HG03378 (cell line): ENCODE measurements at regions not wholly inside any gene's neighbourhood (a gene's known extent, or its start where the extent isn't known, plus 50 kb on each side); places are given as distances from the start of the nearest gene placed in this dataset.
"Not testable (repeated sequence)": the region's sequence is repeated elsewhere in the genome, so short reads cannot be mapped to it uniquely, and the experiment has no call there.

Source experiments
- ATAC-seq: cut with Tn5 transposase; IDR thresholded peaks from one replicate; pipeline ENCODE4 v1.9.1; 2021; ENCODE audit warnings: mild to moderate bottlenecking, moderate library complexity; ENCODE audit not compliant: unreplicated experiment

GRCh38 chr20:6662309-6662708 is 105.2 kb upstream of the BMP2 start:
- no peak for ATAC-seq

GRCh38 chr20:6660441-6660840 is 107.0 kb upstream of the BMP2 start:
- no peak for ATAC-seq

GRCh38 chr20:6658909-6659308 is 108.6 kb upstream of the BMP2 start:
- ATAC-seq = not testable (repeated sequence)

GRCh38 chr20:6657904-6658303 is 109.6 kb upstream of the BMP2 start:
- ATAC-seq = no peak

GRCh38 chr20:6657111-6657510 is 110.4 kb upstream of the BMP2 start:
- ATAC-seq = no peak

GRCh38 chr20:6654513-6655252 is 112.8 kb upstream of the BMP2 start:
- no peak for ATAC-seq

GRCh38 chr20:6651561-6651960 is 115.9 kb upstream of the BMP2 start:
- peak; percentile 73 for ATAC-seq

- no peak for ATAC-seq
These were observed 116.5 kb upstream of the BMP2 start for GRCh38 chr20:6651016-6651415.

GRCh38 chr20:6646021-6646636 is 121.4 kb upstream of the BMP2 start:
- no peak for ATAC-seq

- no peak for ATAC-seq
These were observed 122.5 kb upstream of the BMP2 start for GRCh38 chr20:6644813-6645628.

GRCh38 chr20:6641012-6641411 is 126.5 kb upstream of the BMP2 start:
- ATAC-seq = no peak

GRCh38 chr20:6637160-6637579 is 130.3 kb upstream of the BMP2 start:
- ATAC-seq = no peak

- no peak for ATAC-seq
These were observed 131.0 kb upstream of the BMP2 start for GRCh38 chr20:6636209-6637159.

GRCh38 chr20:6635034-6635736 is 132.3 kb upstream of the BMP2 start:
- peak; percentile 72 for ATAC-seq

- no peak for ATAC-seq
These were observed 135.3 kb upstream of the BMP2 start for GRCh38 chr20:6632187-6632586.

- no peak for ATAC-seq
These were observed 137.0 kb upstream of the BMP2 start for GRCh38 chr20:6630514-6630913.

GRCh38 chr20:6629564-6629963 is 137.9 kb upstream of the BMP2 start:
- no peak for ATAC-seq

- no peak for ATAC-seq
These were observed 140.7 kb upstream of the BMP2 start for GRCh38 chr20:6626805-6627204.

- peak; percentile 99 for ATAC-seq
These were observed 143.5 kb upstream of the BMP2 start for GRCh38 chr20:6623989-6624388.

GRCh38 chr20:6622041-6622440 is 145.4 kb upstream of the BMP2 start:
- no peak for ATAC-seq
